ENCODE measurements at regions not wholly inside any gene's neighbourhood (a gene's known extent, or its start where the extent isn't known, plus 50 kb on each side); places are given as distances from the start of the nearest gene placed in this dataset.

DNA sequence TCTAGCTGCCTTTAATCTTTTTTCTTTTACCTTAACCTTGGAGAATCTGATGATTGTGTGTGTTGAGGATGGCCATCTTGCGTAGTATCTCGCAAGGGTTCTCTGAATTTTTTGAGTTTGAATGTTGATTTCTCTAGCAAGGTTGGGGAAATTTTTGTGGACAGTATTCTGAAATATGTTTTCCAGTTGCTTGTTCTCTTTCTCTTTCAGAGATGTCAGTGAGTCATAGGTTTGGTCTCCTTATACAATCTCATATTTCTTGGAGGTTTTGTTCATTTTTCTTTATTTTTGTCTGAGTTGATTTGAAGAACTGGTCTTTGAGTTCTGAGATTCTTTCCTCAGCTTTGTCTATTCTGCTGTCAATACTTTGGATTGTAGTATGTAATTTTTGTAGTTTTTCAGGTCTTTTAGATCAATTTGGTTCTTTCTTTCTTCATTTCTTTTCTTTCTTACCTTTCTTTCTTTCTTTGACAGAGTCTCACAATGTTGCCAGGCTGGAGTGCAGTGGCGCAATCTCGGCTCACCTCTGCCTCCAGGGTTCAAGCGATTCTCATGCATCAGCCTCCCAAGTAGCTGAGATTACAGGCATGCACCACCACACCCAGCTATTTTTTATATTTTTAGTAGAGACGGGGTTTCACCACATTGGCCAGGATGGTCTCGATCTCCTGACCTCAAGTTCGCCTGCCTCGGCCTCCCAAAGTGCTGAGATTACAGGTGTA is 366.4 kb upstream of the RASGRP1 start:
- H2AFZ ChIP-seq (ENCODE audit: insufficient read depth, low read depth, low read length, poor library complexity, severe bottlenecking): no peak overlapping the region
- DNase-seq: no peak
- no peak for TF ChIP-seq CTCF (IDR thresholded peaks at IDR 0.05)
- no peaks in the 10 kb centered on the region for H3K27me3 ChIP-seq (ENCODE audit: control insufficient read depth in 2 of 2, insufficient read depth in 2 of 2, low read length in 2 of 2)
- Mint-ChIP-seq H3K36me3 (no peaks in the 10 kb centered on the region), H3K9me3 (peaks cover 0 to 15% (median 4%) of the 10 kb centered on the region in 7 donors), H3K27ac (no peak overlapping the region), H3K4me3 (no peak overlapping the region), H3K27me3 (ENCODE audit: low read depth in 3 of 3) (peaks cover 0 to 2% (median 1%) of the 10 kb centered on the region in 3 donors), H3K4me1 (no peaks in the 10 kb centered on the region)
- no peak overlapping the region for H3K4me2 ChIP-seq (replicated peaks; ENCODE audit: extremely low read depth, low read length, poor library complexity, severe bottlenecking)
- no peaks in the 10 kb centered on the region for H4K20me1 ChIP-seq (ENCODE audit: insufficient read depth, low read length)
- no peak overlapping the region for H3K9ac ChIP-seq (ENCODE audit: insufficient read depth, low read length, poor library complexity, severe bottlenecking)
- peaks cover 0 to 9% of the 10 kb centered on the region in 2 donors for H3K9me3 ChIP-seq (replicated peaks in 1 of 2; ENCODE audit: control insufficient read depth in 1 of 2, insufficient read depth in 1 of 2, low read length in 2 of 2)
- H3K36me3 ChIP-seq (replicated peaks in 1 of 2; ENCODE audit: control insufficient read depth in 1 of 2, insufficient read depth in 2 of 2, low read length in 2 of 2): no peaks in the 10 kb centered on the region
- WGBS (ENCODE audit: insufficient coverage): 96% methylated on average over 5 of the region's 9 CpGs
- H3K27ac ChIP-seq (ENCODE audit: low read depth in 1 of 2, low read length in 2 of 2): no peak overlapping the region
- no peaks in the 10 kb centered on the region for H3K79me2 ChIP-seq (ENCODE audit: insufficient read depth, low read length)
- intact Hi-C loops (cut with micrococcal nuclease): no loop called here
- no peak overlapping the region for H3K4me3 ChIP-seq (replicated peaks in 1 of 3; ENCODE audit: low read depth in 2 of 3, low read length in 3 of 3)
- no peaks in the 10 kb centered on the region for H3K4me1 ChIP-seq (ENCODE audit: control insufficient read depth in 1 of 2, insufficient read depth in 2 of 2, low read length in 2 of 2)

- Mint-ChIP-seq H3K36me3 (no peaks in the 10 kb centered on the region), H3K4me3 (no peak overlapping the region)
- H3K4me2 ChIP-seq (replicated peaks; ENCODE audit: extremely low read depth, low read length, poor library complexity, severe bottlenecking): no peak overlapping the region
Measured at GRCh38 chr15:38941399-38941953, 376.9 kb upstream of the RASGRP1 start.

More at GRCh38 chr15:38941399-38941953, 376.9 kb upstream of the RASGRP1 start:
- Histone ChIP-seq H2AFZ (ENCODE audit: insufficient read depth, low read depth, low read length, poor library complexity, severe bottlenecking) (no peak overlapping the region), H4K20me1 (ENCODE audit: insufficient read depth, low read length) (no peaks in the 10 kb centered on the region), H3K9ac (ENCODE audit: insufficient read depth, low read length, poor library complexity, severe bottlenecking) (no peak overlapping the region), H3K27ac (ENCODE audit: low read depth in 1 of 2, low read length in 2 of 2) (no peak overlapping the region), H3K4me1 (ENCODE audit: control insufficient read depth in 1 of 2, insufficient read depth in 2 of 2, low read length in 2 of 2) (no peaks in the 10 kb centered on the region), H3K36me3 (replicated peaks in 1 of 2; ENCODE audit: control insufficient read depth in 1 of 2, insufficient read depth in 2 of 2, low read length in 2 of 2) (no peaks in the 10 kb centered on the region), H3K9me3 (replicated peaks in 1 of 2; ENCODE audit: control insufficient read depth in 1 of 2, insufficient read depth in 1 of 2, low read length in 2 of 2) (no peaks in the 10 kb centered on the region), H3K79me2 (ENCODE audit: insufficient read depth, low read length) (no peaks in the 10 kb centered on the region), H3K27me3 (ENCODE audit: control insufficient read depth in 2 of 2, insufficient read depth in 2 of 2, low read length in 2 of 2) (no peaks in the 10 kb centered on the region), H3K4me3 (replicated peaks in 1 of 3; ENCODE audit: low read depth in 2 of 3, low read length in 3 of 3) (no peak overlapping the region)
- TF ChIP-seq CTCF (IDR thresholded peaks at IDR 0.05): no peak
- peaks cover 0 to 4% (median 0%) of the 10 kb centered on the region in 7 donors for H3K9me3 Mint-ChIP-seq
- no peaks in the 10 kb centered on the region for H3K4me1 Mint-ChIP-seq
- peaks cover 0 to 5% (median 3%) of the 10 kb centered on the region in 3 donors for H3K27me3 Mint-ChIP-seq (ENCODE audit: low read depth in 3 of 3)
- no peak overlapping the region for H3K27ac Mint-ChIP-seq
- WGBS (ENCODE audit: insufficient coverage): 92% methylated on average over 3 of the region's 6 CpGs
- DNase-seq: no peak
- intact Hi-C loops (cut with micrococcal nuclease): no loop called here
